ENCODE measurements at regions not wholly inside any gene's neighbourhood (a gene's known extent, or its start where the extent isn't known, plus 50 kb on each side); places are given as distances from the start of the nearest gene placed in this dataset.

DNA sequence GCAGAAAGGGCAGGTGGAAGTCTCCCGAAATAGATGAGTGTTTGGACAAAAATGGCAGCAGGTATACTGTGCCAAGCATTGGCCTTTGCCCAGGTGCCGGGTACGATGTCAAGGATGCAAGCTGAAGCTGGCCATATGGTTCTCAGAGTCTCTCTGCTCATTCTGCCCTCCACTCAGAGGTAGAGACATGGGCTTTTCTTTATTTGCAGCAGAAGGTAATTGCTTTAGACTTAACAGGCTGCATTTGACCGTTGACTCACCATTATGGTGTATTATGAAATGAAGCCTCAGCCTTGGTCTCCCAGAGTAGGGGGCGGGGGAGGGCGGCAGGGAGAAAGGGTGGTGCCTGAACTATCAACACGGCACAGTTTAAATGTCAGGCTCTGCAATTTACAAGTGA lies 969.1 kb upstream of the EEF2KMT start:
- no peak for DNase-seq (ENCODE audit: low read depth)

DNA sequence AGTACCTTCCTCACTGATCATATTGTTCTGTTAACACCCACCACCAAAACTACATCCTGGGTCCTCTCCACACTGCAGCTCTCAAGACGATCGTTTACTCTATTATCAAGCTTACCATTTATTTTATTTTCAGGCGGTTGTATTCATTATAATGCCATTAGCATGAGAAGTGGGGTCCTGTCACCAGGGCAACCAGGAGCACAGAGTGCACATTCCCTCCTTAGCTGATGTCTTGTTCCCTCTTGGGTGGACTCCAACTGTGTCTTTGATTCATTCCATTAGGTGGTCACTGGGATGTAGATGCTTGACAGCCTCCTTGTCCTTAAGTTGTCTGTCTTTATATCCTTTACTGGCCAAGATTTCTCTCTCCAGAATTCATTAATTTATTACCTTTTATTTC lies 965.9 kb upstream of the EEF2KMT start:
- no peak for DNase-seq (ENCODE audit: low read depth)

DNA sequence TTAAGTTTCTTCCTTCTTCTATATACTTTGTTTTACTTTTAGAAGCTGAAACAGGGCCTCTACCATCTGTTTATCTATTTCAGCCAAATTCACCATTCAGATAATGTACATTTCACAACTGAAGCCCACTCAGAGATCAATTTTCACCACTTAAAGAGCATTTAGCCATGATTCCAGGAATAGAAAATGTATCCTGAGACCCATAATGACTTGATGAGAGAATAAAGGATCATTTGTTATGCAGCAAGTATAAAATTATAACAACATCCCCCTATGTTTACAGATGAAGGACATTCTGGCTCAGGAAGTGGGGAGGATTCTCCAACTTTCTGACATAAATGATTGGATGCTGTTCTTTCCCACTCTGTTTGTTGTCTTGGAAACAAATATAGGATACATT lies 962.1 kb upstream of the EEF2KMT start:
- DNase-seq (ENCODE audit: low read depth): no peak

DNA sequence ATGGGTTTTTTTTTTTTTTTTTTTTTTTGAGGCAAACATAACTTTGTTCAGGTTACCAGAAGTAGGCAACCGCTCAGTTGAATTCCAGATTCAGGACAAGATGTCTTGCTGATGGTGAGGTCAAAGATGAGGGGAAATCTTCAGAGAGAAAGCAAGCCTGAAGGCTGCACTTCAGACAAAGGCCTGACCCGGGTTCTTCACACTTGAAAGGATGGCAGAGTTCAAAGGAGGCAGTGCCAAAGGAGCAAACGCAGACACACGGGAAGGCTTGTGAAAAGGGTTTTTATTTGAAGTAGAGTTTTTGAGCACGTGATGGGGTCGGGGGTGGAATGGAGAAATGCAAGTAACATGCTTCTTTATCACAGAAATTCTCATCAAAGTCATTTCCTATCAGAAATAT lies 960.2 kb upstream of the EEF2KMT start:
- no peak for DNase-seq (ENCODE audit: low read depth)

DNA sequence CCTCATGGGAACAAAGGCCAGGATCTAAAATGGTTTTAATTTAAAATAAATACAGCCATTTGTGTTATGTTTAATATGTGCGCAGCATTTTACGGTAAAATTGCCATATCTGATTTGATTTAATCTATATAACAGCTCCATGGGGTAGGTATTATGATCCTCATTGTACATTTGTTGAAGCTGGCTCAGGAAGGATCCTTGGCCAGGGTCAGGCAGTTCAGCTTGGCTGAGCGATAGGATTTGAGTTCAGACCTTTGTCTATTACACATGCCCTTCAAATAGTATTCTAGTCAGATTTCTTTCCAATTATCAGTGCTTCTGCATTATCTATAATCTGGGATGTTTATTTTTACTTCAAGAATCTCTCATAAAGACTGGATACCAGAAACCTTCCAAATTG lies 950.4 kb upstream of the EEF2KMT start:
- DNase-seq (ENCODE audit: low read depth): no peak

DNA sequence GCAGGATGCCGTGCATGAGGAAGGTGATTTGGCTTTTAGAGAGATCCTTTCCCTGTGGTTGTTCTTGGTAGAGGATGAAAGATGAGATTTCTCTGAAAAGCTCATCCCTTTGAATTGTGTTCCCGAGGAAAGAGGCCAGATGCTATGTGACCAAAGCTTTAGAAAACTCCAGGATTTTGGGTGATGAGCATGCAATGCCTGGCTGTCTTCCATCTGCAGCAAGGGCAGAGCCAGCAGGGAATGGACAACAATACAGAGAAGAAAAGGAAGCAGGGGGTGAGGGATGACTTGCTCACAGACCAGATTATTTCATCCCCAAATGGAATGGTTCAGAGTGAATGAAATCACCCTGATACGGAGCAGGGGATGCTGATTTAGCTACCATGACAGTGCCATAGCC lies 949.7 kb upstream of the EEF2KMT start:
- no peak for DNase-seq (ENCODE audit: low read depth)

DNA sequence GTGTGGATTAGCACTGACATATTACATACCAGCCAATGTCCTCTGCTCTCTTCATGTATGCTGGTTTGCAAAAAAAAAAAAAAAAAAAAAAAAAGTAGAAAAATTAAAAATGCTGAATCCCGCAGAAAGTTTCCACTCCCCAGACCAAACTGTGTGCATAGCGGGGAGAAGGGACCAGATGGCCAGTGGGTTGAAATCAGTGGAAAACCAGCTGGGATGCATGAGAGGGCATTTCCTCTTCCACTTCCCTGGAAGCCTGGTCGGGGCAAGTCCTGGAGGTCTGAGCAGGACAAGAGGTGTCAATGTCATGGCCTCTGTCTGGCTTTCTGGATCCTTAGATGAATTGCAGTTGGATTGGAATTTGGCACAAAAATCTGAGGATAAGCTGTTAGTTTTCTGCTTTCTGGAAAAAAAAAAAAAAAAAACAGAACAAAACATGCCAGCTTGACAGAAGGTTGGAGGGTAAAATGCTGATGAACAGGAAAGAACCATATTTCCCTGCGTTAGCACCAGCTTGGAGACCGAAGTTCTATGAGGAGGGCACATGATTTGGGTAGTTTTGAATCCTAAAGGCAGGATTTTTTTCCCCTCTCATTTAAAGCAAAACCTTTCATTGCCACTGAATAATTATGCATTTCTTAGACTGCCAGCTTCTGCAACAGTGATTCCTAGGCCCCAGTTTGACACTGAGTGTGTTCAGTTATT lies 941.5 kb upstream of the EEF2KMT start:
- DNase-seq (ENCODE audit: low read depth): no peak

DNA sequence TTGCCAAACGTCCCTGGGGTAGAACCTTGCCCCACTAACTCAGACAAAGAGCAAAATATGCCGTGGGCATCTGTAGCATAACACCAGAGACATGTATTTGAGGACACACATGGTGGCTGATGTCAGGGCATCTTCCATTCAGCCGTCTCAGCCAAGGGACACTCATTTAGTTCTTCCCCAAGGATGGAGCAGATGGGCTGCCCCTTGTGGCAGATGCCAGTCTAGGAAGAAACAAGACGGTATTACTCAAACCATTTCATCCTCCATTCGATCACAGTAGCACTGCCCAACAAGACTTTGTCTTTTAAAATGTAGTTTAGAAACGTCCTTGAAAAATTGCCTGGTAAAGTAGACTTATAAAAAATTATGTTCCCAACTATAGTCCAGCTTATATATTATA lies 937.6 kb upstream of the EEF2KMT start:
- DNase-seq (ENCODE audit: low read depth): no peak

DNA sequence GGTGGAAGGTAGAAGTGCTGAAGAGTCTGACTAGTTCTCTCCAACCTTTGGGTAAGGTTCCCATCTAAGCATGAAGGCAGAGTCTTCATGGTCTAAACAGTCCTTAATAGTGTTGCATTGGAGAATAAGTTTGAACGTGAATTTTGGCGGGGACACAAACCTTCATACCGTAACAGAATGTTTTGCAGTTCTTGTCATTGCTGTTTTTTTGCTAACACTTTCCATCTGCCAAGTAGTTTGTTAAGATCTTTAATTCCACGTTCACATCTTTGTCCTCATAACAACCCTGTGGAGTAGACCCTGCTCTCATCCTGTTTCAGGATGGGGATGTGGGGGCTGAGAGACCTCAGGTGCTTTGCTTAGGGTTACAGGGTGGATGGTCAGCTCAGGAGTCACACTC lies 936.9 kb upstream of the EEF2KMT start:
- no peak for DNase-seq (ENCODE audit: low read depth)

DNA sequence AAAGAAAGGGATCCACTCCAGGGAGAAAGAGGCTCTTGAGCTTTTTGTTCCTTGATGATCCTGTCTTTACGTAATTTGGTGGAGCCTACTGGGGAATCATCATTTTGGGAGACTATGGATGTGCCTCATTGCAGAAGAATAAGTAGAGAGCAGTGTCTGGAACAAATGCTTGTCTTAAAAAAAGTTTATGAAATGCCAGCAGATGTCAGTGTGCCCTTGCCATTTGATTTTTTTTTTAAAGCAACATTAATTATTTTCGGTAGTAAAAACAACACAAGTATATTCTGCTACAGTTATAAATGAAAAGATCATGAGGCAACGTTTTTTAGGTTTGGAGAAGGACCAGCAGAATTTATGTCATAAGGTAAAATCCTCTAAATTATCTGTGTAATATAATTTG lies 934.8 kb upstream of the EEF2KMT start:
- DNase-seq (ENCODE audit: low read depth): no peak

DNA sequence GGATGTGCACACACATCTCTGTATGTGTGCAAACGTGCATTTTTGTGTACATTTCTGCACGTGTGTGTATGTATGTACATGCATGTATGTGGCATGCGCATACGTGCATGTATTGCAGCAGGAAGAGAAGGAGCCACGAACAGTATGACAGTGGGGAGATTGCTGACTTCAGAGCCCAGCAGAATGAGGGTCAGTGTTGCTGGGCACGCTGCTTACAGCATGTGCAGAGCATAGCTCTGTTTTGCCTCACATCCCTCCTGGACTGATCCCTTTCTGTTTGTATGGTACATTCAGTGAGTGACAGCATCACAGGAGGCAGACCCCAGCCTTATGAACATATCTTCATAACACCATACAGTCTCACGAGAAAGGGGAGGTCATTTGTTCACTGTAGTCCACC lies 934.0 kb upstream of the EEF2KMT start:
- no peak for DNase-seq (ENCODE audit: low read depth)

DNA sequence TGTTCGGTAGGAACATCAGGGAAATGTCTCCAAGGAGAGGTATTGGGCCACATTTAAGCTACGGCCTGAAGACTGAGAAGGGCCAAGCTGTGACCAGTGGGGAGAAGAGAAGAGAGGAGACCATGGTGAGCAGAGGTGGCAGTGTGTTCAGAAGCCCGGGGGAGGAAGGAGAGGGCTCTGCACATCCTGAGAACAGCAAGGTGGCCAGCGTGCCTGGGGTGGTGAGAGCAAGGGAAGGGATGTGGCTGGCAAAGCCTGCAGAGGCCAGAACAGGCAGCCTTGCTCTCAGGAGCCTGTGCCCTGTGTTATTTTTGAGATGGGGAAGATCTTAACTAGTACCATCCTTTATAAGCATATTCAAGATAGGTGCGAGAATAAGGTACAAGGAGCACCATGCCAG lies 933.5 kb upstream of the EEF2KMT start:
- DNase-seq (ENCODE audit: low read depth): no peak

DNA sequence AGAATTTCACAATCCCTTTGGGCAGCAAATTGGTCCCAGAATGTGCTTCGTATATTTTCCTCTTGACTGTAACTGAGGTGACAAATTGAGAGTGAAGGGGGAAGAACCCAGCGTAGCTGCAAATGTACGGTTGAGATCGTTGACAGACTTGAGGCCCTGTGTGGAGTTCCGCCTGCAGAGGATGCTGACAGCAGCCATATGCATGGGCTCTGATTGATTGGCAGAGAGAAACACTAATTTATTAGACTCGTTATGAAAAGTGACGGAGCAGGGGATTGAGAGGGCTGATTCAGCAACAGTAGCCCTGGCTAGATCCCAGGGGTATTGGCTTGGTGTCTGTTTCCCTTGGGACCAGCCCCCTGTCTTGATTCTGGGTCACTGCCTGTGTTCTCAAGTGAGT lies 930.1 kb upstream of the EEF2KMT start:
- no peak for DNase-seq (ENCODE audit: low read depth)

DNA sequence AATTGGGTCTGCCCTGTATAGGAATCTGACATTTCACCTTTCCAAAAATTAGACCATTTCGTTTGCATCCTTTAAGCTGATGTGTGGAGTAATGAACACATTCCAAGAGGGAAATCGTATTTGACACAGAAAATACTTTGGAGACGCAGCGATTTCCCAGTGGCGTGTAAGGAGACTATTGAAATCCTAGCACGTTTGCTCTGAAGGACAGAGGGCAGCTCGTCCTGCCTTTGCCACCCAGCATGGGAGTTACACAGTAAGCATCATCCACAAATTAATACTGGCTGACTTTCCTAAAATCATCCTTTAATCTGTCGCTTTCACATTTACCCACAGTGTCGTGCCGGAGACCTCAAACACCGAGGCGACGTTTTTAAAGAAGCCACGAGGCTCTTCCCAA lies 925.9 kb upstream of the EEF2KMT start:
- DNase-seq (ENCODE audit: low read depth): no peak

DNA sequence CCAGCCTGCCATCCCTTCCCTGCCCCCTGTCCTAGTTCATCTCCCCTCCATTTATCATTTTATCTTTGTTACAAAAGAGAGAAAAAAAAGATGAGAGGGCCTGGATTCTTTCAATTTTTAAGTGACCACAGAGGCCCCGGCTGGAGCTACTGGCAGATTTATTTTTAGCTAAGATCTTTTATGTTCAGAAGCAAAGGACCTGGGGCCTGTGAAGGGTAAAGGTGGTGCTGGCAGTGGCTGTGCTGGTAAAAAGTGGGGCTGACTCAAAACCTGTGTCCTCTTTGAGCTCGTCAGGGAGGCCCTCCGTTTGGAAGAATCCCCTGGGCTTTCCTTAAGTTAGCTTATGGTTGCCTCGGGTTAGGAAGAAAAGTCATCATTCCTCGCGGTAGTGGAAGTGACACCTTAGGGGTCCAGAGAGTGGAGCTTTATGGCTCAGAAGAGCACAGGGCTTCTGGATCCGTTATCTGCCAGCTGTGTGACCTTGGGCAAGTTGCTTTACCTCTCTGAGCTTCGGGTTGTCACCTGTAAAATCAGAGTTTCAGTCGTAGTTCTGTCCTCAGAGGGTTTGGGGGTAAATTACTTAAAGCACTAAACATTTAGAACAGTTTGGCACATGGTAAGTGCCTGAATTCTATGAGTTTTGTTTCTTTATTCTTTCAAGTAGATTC lies 923.8 kb upstream of the EEF2KMT start:
- no peak for DNase-seq (ENCODE audit: low read depth)

DNA sequence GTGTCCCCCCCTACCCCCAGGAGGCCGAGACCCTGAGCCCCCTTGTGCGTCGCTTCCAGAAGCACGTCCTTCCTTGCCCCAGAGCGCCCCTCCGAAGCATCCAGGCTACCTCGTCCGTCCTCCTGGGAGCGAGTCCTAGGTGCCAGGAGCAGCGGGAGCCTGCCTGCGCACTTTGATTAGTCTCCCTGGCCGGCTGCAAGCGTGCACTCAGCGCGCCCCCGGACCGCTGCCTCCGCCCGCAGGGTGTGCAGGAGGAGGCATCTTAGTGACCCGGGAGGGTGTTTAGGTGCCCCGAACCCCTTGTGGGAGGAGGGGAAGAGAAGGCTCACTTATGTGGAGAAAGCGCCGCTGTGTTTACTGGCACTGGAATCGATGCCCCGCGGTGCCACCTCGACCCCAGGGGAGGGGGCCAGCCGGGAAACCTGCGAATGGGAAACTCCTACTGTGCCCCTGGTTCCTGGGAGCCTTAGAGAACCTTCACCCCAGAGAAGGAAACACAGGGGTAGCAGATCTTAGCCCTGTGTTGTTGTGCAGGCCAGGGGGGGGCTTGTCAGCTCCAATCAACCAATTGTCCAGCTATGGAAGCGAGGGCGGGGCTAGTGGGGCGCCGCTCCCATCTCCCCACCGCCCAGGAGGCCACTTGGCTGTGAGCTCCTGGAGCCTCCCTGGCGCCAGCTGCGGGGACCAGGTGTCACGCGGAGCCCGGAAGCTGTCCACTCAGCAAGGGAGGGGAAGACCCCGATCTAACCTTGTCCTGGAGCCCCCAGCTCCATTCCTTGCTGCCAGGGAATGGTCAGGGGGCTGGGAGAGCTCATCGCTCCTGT lies 922.8 kb upstream of the EEF2KMT start:
- DNase-seq (ENCODE audit: low read depth): no peak

DNA sequence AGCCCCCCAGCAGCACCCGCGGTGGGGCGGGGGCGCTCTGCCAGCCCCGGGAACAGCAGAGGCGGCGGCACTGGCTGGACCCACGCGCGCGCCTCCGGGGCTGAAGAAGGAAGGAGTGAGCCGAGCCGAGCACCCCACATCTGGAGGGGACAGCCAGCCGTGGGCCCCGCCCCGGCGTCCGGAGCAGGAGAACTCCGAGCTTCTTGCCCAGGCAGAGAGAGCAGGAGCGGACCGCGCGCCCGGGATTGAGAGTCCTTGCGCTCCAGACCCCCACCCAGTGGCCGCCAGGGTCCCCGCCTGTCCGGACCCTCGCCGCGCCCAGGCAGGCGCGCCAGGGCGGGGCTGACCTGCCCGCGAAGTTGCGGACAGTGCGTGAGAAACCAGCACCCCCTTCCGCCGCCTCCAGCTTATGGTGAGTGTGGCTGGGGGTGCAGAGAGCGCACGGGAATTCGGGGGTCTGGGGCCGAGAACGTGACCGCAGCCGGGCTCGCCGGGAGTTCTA lies 921.9 kb upstream of the EEF2KMT start:
- no peak for DNase-seq (ENCODE audit: low read depth)

DNA sequence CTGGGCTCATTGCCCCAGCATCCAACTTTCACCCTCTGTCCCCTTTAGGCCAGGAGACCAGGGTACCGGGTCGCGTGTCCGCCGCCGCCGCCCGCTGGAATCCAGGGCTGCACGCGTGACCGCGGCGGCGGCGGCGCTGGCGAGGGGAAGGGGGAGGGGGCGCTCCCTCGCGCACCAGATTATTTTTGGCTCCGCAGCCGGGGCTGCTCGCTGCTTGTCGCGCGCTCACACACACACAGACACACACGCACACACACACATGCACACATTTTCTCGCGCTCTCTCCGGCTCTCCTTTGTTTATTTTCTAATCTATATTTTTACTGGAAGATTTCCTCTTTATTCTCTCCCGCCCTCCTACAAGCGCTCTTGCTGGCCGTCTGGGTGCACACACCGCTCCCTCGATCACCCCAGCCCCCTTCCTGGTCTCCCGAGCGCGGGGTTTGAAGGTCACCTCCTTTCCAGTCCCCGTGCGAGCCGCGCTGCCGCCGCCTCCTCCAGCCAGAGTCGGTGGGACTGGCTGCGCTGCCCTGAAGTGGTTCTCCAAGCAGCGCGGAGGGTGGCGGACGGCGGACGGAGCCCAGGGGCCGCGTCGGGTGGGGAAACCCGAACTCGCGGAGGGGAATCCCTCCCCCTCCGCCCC lies 921.4 kb upstream of the EEF2KMT start:
- DNase-seq (ENCODE audit: low read depth): no peak

DNA sequence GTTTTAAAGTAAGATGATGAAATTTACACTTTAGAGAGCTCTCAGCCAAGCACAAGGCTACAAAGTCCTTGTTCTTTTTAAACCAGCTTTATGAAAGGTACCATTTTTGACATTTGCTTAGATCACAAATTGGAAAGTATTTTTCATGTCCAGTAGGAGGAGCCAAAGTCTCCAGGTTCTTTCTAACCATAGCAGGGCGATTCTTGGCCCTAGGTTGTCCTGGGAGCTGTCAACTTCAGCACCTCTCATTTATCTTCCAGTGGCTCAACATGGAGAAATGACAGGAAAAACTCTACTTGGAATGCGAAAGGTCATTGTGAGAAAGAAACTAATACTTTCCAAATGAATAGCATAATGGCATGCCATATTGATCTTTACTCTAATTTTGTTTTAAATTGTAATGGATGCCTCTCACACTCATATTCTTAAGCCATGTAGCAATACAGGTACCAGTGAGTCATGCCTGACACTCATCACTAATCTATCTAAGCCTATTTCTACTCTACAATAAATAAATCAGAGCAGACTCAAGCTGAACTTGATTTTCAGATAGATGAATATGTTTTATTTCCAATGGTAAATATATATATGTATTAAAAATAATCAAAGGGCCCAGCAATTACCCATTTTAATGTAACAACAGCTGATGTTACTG lies 919.1 kb upstream of the EEF2KMT start:
- no peak for DNase-seq (ENCODE audit: low read depth)

DNA sequence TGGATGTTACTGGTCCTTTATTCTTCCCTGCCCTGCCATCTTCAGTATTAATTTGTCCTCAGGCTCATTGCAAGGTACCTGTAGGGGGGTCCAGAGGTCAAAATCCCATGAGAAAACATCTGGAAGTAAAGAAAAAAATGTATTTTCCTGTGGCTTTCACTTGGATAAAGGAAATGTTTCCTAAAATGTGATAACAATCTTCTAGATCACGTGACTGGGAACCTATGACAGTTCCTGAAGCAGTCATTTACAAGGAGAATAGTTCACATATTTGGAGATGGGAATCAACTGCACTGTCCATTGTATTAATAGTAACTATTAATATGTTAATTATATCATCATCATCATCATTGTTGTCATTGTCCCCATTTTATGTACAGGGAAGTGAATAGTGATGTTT lies 915.1 kb upstream of the EEF2KMT start:
- no peak for DNase-seq (ENCODE audit: low read depth)

DNA sequence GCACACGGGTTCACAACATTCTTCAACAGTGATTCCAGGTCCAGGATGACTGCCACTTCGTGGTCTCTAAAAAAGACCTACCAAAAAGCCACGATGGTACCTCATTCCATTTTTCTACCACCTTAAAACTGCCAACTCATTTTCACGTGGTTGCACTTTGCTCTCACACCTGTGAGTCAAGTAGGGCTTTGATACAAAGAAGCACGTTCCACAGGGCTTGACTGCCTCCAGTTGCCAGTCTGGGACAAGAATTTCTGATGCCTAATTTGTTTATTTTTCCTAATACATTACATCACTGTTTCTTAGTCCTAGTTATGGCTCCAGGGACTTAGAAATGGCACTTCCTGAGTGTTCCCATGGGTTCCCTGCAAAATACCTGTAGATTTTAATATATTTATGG lies 911.6 kb upstream of the EEF2KMT start:
- no peak for DNase-seq (ENCODE audit: low read depth)

DNA sequence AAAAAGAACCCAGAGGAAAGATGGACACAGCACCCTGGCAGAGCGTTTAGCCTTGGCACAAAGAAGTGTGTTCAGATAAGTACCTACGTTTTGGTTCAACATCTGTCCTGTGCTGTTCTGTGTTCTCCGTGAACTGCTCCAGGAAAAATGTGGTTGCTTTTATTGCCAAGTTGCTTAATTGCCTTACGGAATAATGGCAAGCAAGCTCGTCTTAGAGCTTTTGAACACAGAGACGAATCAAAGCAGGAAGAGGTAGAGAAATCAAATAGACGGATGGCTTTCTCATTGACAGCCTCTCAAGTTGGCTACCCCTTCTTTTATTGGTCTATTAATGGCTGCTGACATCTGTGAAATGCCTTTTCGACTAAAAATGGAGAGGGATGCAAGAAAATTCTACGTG lies 911.1 kb upstream of the EEF2KMT start:
- no peak for DNase-seq (ENCODE audit: low read depth)

Data from Daoy (cell line).